K562 (cell line): ENCODE measurements at regions not wholly inside any gene's neighbourhood (a gene's known extent, or its start where the extent isn't known, plus 50 kb on each side); places are given as distances from the start of the nearest gene placed in this dataset.

Experiments used
- ATAC-seq: fragments of 200-7000 bp; cut with Tn5 transposase; 3 replicates; pipeline ENCODE4 v1.9.1; 2020; ENCODE audit warnings: moderate library complexity
- BruUV-seq: library from RNA; stranded (reverse); fragments of 400-500 nt; replicated peaks from 2 replicates; lab custom pipeline; 2021; lab: Mats Ljungman, UMichigan
- CTCF ChIA-PET: fragments of 300-600 bp; formaldehyde crosslinking; extraction: SDS; loops from one replicate; lab custom pipeline; 2021; ENCODE audit warnings: low intra/inter-chr PET ratio; lab: Yijun Ruan, JAX
- POLR2A ChIA-PET: fragments of 300-600, 350-650 bp; sonication (Branson Sonifier 250); formaldehyde crosslinking; extraction: SDS; loops from one replicate; lab custom pipeline; 2021; ENCODE audit warnings: antibody characterized with exemption, inconsistent platforms; lab: Yijun Ruan, JAX
- DNase-seq, 4 experiments: peaks; one replicate each; pipeline versions ENCODE4 v3.0.0 to v3.0.0-alpha.2; 2011 to 2018; ENCODE audit warnings: low spot score in 3 of 4, mixed read lengths in 3 of 4; ENCODE audit errors: extremely low read depth in 1 of 4
- FAIRE-seq: peaks from 2 replicates; lab custom pipeline; 2011; peaks lifted over from hg19 to GRCh38; lab: Jason Lieb, UNC
- H2AFZ ChIP-seq: 2 replicates; pipeline ENCODE4 v1.6.0; 2011; ENCODE audit warnings: low read depth, low read length, control low read depth, inconsistent platforms
- H3K27ac ChIP-seq: fragments of 200-600 bp; 3 replicates; pipeline ENCODE4 v1.8.0; 2011; ENCODE audit warnings: low read depth, mild to moderate bottlenecking, control low read depth, inconsistent platforms, low read length, moderate library complexity, mixed read lengths; ENCODE audit errors: extremely low read depth
- H3K27me3 ChIP-seq, 2 experiments: fragments of 300-600 bp in 1 of 2; 2 replicates in 1 of 2; 3 replicates in 1 of 2; pipeline versions ENCODE4 v1.6.0 to v1.8.0; 2011; ENCODE audit warnings: inconsistent platforms in 2 of 2, low read length in 2 of 2, mild to moderate bottlenecking in 1 of 2, mixed read lengths in 1 of 2, moderate library complexity in 1 of 2; ENCODE audit not compliant: control insufficient read depth in 2 of 2, insufficient read depth in 2 of 2
- H3K36me3 ChIP-seq: fragments of 300-600 bp; 3 replicates; pipeline ENCODE4 v1.8.0; 2011; ENCODE audit warnings: mild to moderate bottlenecking, low read length, inconsistent platforms; ENCODE audit not compliant: control insufficient read depth, insufficient read depth
- H3K4me1 ChIP-seq, 2 experiments: fragments of 200-600 bp in 1 of 2; replicated peaks in 1 of 2; 2 replicates in 1 of 2; 3 replicates in 1 of 2; pipeline versions ENCODE4 v1.5.1 to v1.8.0; 2011; ENCODE audit warnings: inconsistent platforms in 2 of 2, low read length in 2 of 2, mild to moderate bottlenecking in 1 of 2, mixed read lengths in 1 of 2, moderate library complexity in 1 of 2; ENCODE audit not compliant: control insufficient read depth in 2 of 2, insufficient read depth in 2 of 2
- H3K4me2 ChIP-seq: 2 replicates; pipeline ENCODE4 v1.6.1; 2011; ENCODE audit warnings: low read length, control low read depth, inconsistent platforms, mixed read lengths; ENCODE audit not compliant: insufficient read depth
- H3K4me3 ChIP-seq: fragments of 200-600 bp; sonication (generic), shearing (Covaris generic); 2 replicates; pipeline ENCODE4 v1.5.1; 2016; ENCODE audit warnings: control low read depth, inconsistent platforms
- H3K79me2 ChIP-seq: fragments of 200-600 bp; 3 replicates; pipeline ENCODE4 v1.8.0; 2011; ENCODE audit warnings: low read length, inconsistent platforms; ENCODE audit not compliant: control insufficient read depth, insufficient read depth
- H3K9ac ChIP-seq, 2 experiments: 2 replicates each; pipeline versions ENCODE4 v1.6.0 to v1.6.1; 2011; ENCODE audit warnings: low read depth in 2 of 2, low read length in 2 of 2, control low read depth in 1 of 2, inconsistent platforms in 1 of 2, mild to moderate bottlenecking in 1 of 2, mixed read lengths in 1 of 2; ENCODE audit not compliant: insufficient read depth in 1 of 2
- H3K9me1 ChIP-seq: one replicate; pipeline ENCODE4 v1.6.0; 2011; ENCODE audit warnings: inconsistent platforms, mild to moderate bottlenecking, low read length, moderate library complexity; ENCODE audit not compliant: control insufficient read depth, insufficient read depth
- H3K9me3 ChIP-seq: replicated peaks from 2 replicates; pipeline ENCODE4 v1.5.1; 2011; ENCODE audit warnings: low read depth, low read length, inconsistent platforms; ENCODE audit not compliant: control insufficient read depth, insufficient read depth
- H4K20me1 ChIP-seq: replicated peaks from 2 replicates; pipeline ENCODE4 v1.6.1; 2011; ENCODE audit warnings: low read length, inconsistent platforms, mixed read lengths; ENCODE audit not compliant: control insufficient read depth, insufficient read depth
- DPF2 ChIP-seq: fragments of 450-650 bp; IDR thresholded peaks from 2 replicates; pipeline ENCODE4 v1.6.1; 2016
- E2F6 ChIP-seq, 2 experiments: IDR thresholded peaks; 2 replicates each; pipeline ENCODE4 v1.6.1; 2011; ENCODE audit warnings: borderline replicate concordance in 1 of 2, control low read depth in 1 of 2, low read depth in 1 of 2, low read length in 1 of 2, mild to moderate bottlenecking in 1 of 2, mixed read lengths in 1 of 2, moderate library complexity in 1 of 2; ENCODE audit not compliant: insufficient read depth in 1 of 2, insufficient read length in 1 of 2, poor library complexity in 1 of 2, severe bottlenecking in 1 of 2; ENCODE audit errors: extremely low read depth in 1 of 2
- KLF13 ChIP-seq: fragments of 450-650 bp; IDR thresholded peaks from 2 replicates; pipeline ENCODE4 v1.6.1; 2016; ENCODE audit warnings: missing genetic modification characterization, low read depth, mild to moderate bottlenecking, missing compliant biosample characterization, moderate library complexity, borderline replicate concordance
- MAFG ChIP-seq: fragments of 450-650 bp; conservative IDR thresholded peaks from 2 replicates; pipeline ENCODE4 v1.6.1; 2016; ENCODE audit warnings: missing genetic modification characterization, missing compliant biosample characterization
- NFIX ChIP-seq: fragments of 250-450 bp; sonication (Bioruptor Pico); IDR thresholded peaks from 2 replicates; pipeline ENCODE4 v1.4.0; 2020; ENCODE audit warnings: low read depth, mild to moderate bottlenecking, moderate library complexity
- PATZ1 ChIP-seq: fragments of 250-450 bp; sonication (Bioruptor Pico); IDR thresholded peaks from 2 replicates; pipeline ENCODE4 v1.5.0; 2020; ENCODE audit warnings: mild to moderate bottlenecking, borderline replicate concordance
- SRSF7 ChIP-seq: fragments of 200-400 bp; formaldehyde crosslinking; optimal IDR thresholded peaks from 2 replicates; pipeline ENCODE3; 2017; ENCODE audit warnings: mild to moderate bottlenecking, low read depth, low read length
- TAL1 ChIP-seq: fragments of 450-650 bp; IDR thresholded peaks from 2 replicates; pipeline ENCODE4 v1.6.1; 2016; ENCODE audit warnings: mild to moderate bottlenecking
- TRIM24 ChIP-seq, 2 experiments: fragments of 450-650 bp; IDR thresholded peaks; 2 replicates each; pipeline ENCODE4 v1.6.1; 2016
- XRCC3 ChIP-seq: fragments of 450-650 bp; IDR thresholded peaks from 2 replicates; pipeline ENCODE4 v1.6.1; 2017; ENCODE audit warnings: mild to moderate bottlenecking, moderate library complexity
- ZNF165 ChIP-seq: fragments of 250-450 bp; sonication (Bioruptor Pico); IDR thresholded peaks from 2 replicates; pipeline ENCODE4 v1.4.0; 2020; ENCODE audit warnings: borderline replicate concordance
- WGBS: fragments of 100-300 bp; shearing (Covaris generic); methylation state at CpG from one replicate; pipeline ENCODE4 v1.1.6; 2016; ENCODE audit warnings: low coverage, mixed read lengths; ENCODE audit not compliant: insufficient coverage; ENCODE audit errors: missing lambda C conversion rate; 5-methylcytosine and 5-hydroxymethylcytosine counted together
- in situ Hi-C: fragments of 300-500 bp; cut with MboI; formaldehyde crosslinking; loops from 4 replicates; pipeline ENCODE4 v1.15.0; 2018; ENCODE audit warnings: inconsistent platforms, mixed read lengths
- intact Hi-C: fragments of 100-400 bp; cut with micrococcal nuclease; formaldehyde crosslinking; loops from 2 replicates; pipeline ENCODE4 v1.14.2; 2022

GRCh38 chr2:191556463-191556862, 121.5 kb upstream of the NABP1 start:
- no peak for FAIRE-seq
- no peak for TF ChIP-seq KLF13 (tag)
- TF ChIP-seq SRSF7 = no peak
- TF ChIP-seq DPF2 = no peak
- no peak for TF ChIP-seq XRCC3
- no peak for TF ChIP-seq ZNF165 (CRISPR knock-in tag)
- TF ChIP-seq PATZ1 (CRISPR knock-in tag) = no peak
- TF ChIP-seq TAL1 = no peak
- TF ChIP-seq MAFG (tag) = no peak
- no peak for TF ChIP-seq E2F6 (IDR thresholded peaks at IDR 0.05; ENCODE audit: borderline replicate concordance in 1 of 2, extremely low read depth in 1 of 2, insufficient read depth in 1 of 2, insufficient read length in 1 of 2, low read depth in 1 of 2, low read length in 1 of 2, poor library complexity in 1 of 2, severe bottlenecking in 1 of 2)
- TF ChIP-seq NFIX (CRISPR knock-in tag) = no peak
- no peak for TF ChIP-seq TRIM24 (IDR thresholded peaks at IDR 0.05)

More at GRCh38 chr2:191556463-191556862, 121.5 kb upstream of the NABP1 start:
- 67% methylated on average over 2 of the region's 2 CpGs for WGBS
- Histone ChIP-seq H3K9me3 (no peaks in the 10 kb centered on the region), H3K9me1 (no peaks in the 10 kb centered on the region), H2AFZ (no peak overlapping the region), H3K4me1 (peaks cover 7 to 15% of the 10 kb centered on the region in 2 experiments; a peak in 3 of 5 replicates), H3K79me2 (no peaks in the 10 kb centered on the region), H3K36me3 (no peaks in the 10 kb centered on the region), H3K9ac (no peak overlapping the region), H3K27ac (no peak overlapping the region), H3K4me3 (no peak overlapping the region), H4K20me1 (no peaks in the 10 kb centered on the region), H3K27me3 (no peaks in the 10 kb centered on the region), H3K4me2 (no peak overlapping the region)
- intact Hi-C loops (no loop called here), in situ Hi-C loops (loop anchor here (5.0 to 10.0 kb wide), 2 partner anchors 258 to 601 kb away; no protein-coding TSS in a partner anchor)
- no TSS peak for BruUV-seq
- DNase-seq (no peak), ATAC-seq (no peak)
- ChIA-PET CTCF (interaction anchor here (0.9 kb wide), 1 partner anchor 606 kb away, joined by 3 read pairs; no protein-coding TSS in a partner anchor), POLR2A (interaction anchor here (0.8 kb wide), 1 partner anchor 121 kb away, joined by 3 read pairs; the partner anchor contains the start of gene NABP1)
